COR-L47 (cell line): ENCODE measurements at regions not wholly inside any gene's neighbourhood (a gene's known extent, or its start where the extent isn't known, plus 50 kb on each side); places are given as distances from the start of the nearest gene placed in this dataset.
"Not testable (repeated sequence)": the region's sequence is repeated elsewhere in the genome, so short reads cannot be mapped to it uniquely, and the experiment has no call there.

ENCODE experiments used
- DNase-seq: peaks from one replicate; lab custom pipeline; 2025; lab: John Stamatoyannopoulos, UW

- no peak for DNase-seq
These were observed 1054.2 kb upstream of the CRIM1 start for GRCh38 chr2:35301369-35301768.

- DNase-seq, result no peak
These were observed 1057.1 kb upstream of the CRIM1 start for GRCh38 chr2:35298493-35298892.

- no peak for DNase-seq
These were observed 1058.2 kb upstream of the CRIM1 start for GRCh38 chr2:35297403-35297802.

- no peak for DNase-seq
These were observed 1060.8 kb upstream of the CRIM1 start for GRCh38 chr2:35294636-35295263.

- no peak for DNase-seq
These were observed 1062.3 kb upstream of the CRIM1 start for GRCh38 chr2:35293261-35293660.

- no peak for DNase-seq
These were observed 1063.4 kb upstream of the CRIM1 start for GRCh38 chr2:35292199-35292598.

- DNase-seq, result no peak
These were observed 1073.9 kb upstream of the CRIM1 start for GRCh38 chr2:35281702-35282101.

- no peak for DNase-seq
These were observed 1099.8 kb upstream of the CRIM1 start for GRCh38 chr2:35255826-35256225.

GRCh38 chr2:35251156-35251555 lies 1104.4 kb upstream of the CRIM1 start:
- DNase-seq, result no peak

GRCh38 chr2:35246702-35247101 lies 1108.9 kb upstream of the CRIM1 start:
- DNase-seq, result no peak

GRCh38 chr2:35228584-35228983 lies 1127.0 kb upstream of the CRIM1 start:
- DNase-seq, result no peak

- no peak for DNase-seq
These were observed 1135.1 kb upstream of the CRIM1 start for GRCh38 chr2:35220461-35220860.

GRCh38 chr2:35204881-35205280 lies 1150.7 kb upstream of the CRIM1 start:
- DNase-seq, result no peak

GRCh38 chr2:35204323-35204722 lies 1151.3 kb upstream of the CRIM1 start:
- DNase-seq, result no peak

- DNase-seq, result no peak
These were observed 1156.3 kb upstream of the CRIM1 start for GRCh38 chr2:35199298-35199697.

GRCh38 chr2:35185861-35186412 lies 1169.6 kb upstream of the CRIM1 start:
- DNase-seq, result no peak

GRCh38 chr2:35184471-35184870 lies 1171.1 kb upstream of the CRIM1 start:
- no peak for DNase-seq

GRCh38 chr2:35176726-35177125 lies 1178.9 kb upstream of the CRIM1 start:
- DNase-seq, result not testable (repeated sequence)

GRCh38 chr2:35174845-35175244 lies 1180.7 kb upstream of the CRIM1 start:
- no peak for DNase-seq

GRCh38 chr2:35172687-35173086 lies 1182.9 kb upstream of the CRIM1 start:
- no peak for DNase-seq

- DNase-seq, result no peak
These were observed 1187.2 kb upstream of the CRIM1 start for GRCh38 chr2:35168351-35168750.

- DNase-seq, result no peak
These were observed 1191.6 kb upstream of the CRIM1 start for GRCh38 chr2:35163948-35164347.

- DNase-seq, result no peak
These were observed 1194.7 kb upstream of the CRIM1 start for GRCh38 chr2:35160871-35161270.

- DNase-seq, result no peak
These were observed 1229.7 kb upstream of the CRIM1 start for GRCh38 chr2:35125871-35126270.
